ENCODE measurements at regions not wholly inside any gene's neighbourhood (a gene's known extent, or its start where the extent isn't known, plus 50 kb on each side); places are given as distances from the start of the nearest gene placed in this dataset.

GRCh38 chr19:30762651-30763050 is 390.5 kb downstream of the ZNF536 start:
- no peak for TF ChIP-seq EZH2 (IDR thresholded peaks at IDR 0.05)
- TF ChIP-seq CTCF (IDR thresholded peaks at IDR 0.05): no peak
- TF ChIP-seq EZH2phosphoT487 (IDR thresholded peaks at IDR 0.05): no peak

Data from neural progenitor cell (in vitro differentiated cells).